ENCODE measurements at regions not wholly inside any gene's neighbourhood (a gene's known extent, or its start where the extent isn't known, plus 50 kb on each side); places are given as distances from the start of the nearest gene placed in this dataset.

- ATAC-seq (ENCODE audit: insufficient read depth, low read depth): no peak
- no peak for DNase-seq
- H3K4me3 ChIP-seq (ENCODE audit: low read depth in 1 of 2, low read length in 2 of 2): no peak overlapping the region
- H3K9ac ChIP-seq (ENCODE audit: low read depth, low read length): no peak overlapping the region
- H2AFZ ChIP-seq (ENCODE audit: low read depth, low read length): no peak overlapping the region
- no peaks in the 10 kb centered on the region for H3K9me3 ChIP-seq (ENCODE audit: insufficient read depth, low read length, severe bottlenecking)
- H3K36me3 ChIP-seq (ENCODE audit: insufficient read depth, low read length): no peaks in the 10 kb centered on the region
- H3K27ac ChIP-seq (ENCODE audit: low read length): no peak overlapping the region
- TF ChIP-seq, protein P1, sequence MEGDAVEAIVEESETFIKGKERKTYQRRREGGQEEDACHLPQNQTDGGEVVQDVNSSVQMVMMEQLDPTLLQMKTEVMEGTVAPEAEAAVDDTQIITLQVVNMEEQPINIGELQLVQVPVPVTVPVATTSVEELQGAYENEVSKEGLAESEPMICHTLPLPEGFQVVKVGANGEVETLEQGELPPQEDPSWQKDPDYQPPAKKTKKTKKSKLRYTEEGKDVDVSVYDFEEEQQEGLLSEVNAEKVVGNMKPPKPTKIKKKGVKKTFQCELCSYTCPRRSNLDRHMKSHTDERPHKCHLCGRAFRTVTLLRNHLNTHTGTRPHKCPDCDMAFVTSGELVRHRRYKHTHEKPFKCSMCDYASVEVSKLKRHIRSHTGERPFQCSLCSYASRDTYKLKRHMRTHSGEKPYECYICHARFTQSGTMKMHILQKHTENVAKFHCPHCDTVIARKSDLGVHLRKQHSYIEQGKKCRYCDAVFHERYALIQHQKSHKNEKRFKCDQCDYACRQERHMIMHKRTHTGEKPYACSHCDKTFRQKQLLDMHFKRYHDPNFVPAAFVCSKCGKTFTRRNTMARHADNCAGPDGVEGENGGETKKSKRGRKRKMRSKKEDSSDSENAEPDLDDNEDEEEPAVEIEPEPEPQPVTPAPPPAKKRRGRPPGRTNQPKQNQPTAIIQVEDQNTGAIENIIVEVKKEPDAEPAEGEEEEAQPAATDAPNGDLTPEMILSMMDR (IDR thresholded peaks at IDR 0.05; ENCODE audit: borderline replicate concordance, extremely low read depth, low read length, poor library complexity, severe bottlenecking): peak; percentile 30
- no peak for TF ChIP-seq EZH2 (IDR thresholded peaks at IDR 0.05; ENCODE audit: borderline replicate concordance, low read depth, low read length, severe bottlenecking)
- peaks cover 21% of the 10 kb centered on the region for H3K27me3 ChIP-seq (ENCODE audit: insufficient read depth, low read length, poor library complexity)
- no peaks in the 10 kb centered on the region for H3K79me2 ChIP-seq (ENCODE audit: insufficient read depth, low read length)
- no peaks in the 10 kb centered on the region for H3K4me1 ChIP-seq (ENCODE audit: insufficient read depth, low read length)
- no peak overlapping the region for H3K4me2 ChIP-seq (ENCODE audit: insufficient read depth, low read length)
- no peaks in the 10 kb centered on the region for H4K20me1 ChIP-seq (ENCODE audit: insufficient read depth, low read length)
Observed at GRCh38 chr11:32188785-32189184, 97.9 kb downstream of the RCN1 start.

GRCh38 chr11:32196137-32196536 lies 105.3 kb downstream of the RCN1 start:
- no peaks in the 10 kb centered on the region for H3K36me3 ChIP-seq (ENCODE audit: insufficient read depth, low read length)
- no peaks in the 10 kb centered on the region for H4K20me1 ChIP-seq (ENCODE audit: insufficient read depth, low read length)
- no peak overlapping the region for H3K4me3 ChIP-seq (ENCODE audit: low read depth in 1 of 2, low read length in 2 of 2)
- H3K9ac ChIP-seq (ENCODE audit: low read depth, low read length): no peak overlapping the region
- H3K79me2 ChIP-seq (ENCODE audit: insufficient read depth, low read length): no peaks in the 10 kb centered on the region
- peaks cover 13% of the 10 kb centered on the region for H3K27me3 ChIP-seq (ENCODE audit: insufficient read depth, low read length, poor library complexity)
- H3K4me2 ChIP-seq (ENCODE audit: insufficient read depth, low read length): no peak overlapping the region
- TF ChIP-seq EZH2 (IDR thresholded peaks at IDR 0.05; ENCODE audit: borderline replicate concordance, low read depth, low read length, severe bottlenecking): no peak
- TF ChIP-seq, protein P1 (IDR thresholded peaks at IDR 0.05; ENCODE audit: borderline replicate concordance, extremely low read depth, low read length, poor library complexity, severe bottlenecking): no peak
- DNase-seq (no peak), ATAC-seq (ENCODE audit: insufficient read depth, low read depth) (no peak)
- H3K4me1 ChIP-seq (ENCODE audit: insufficient read depth, low read length): no peaks in the 10 kb centered on the region
- no peak overlapping the region for H2AFZ ChIP-seq (ENCODE audit: low read depth, low read length)
- H3K9me3 ChIP-seq (ENCODE audit: insufficient read depth, low read length, severe bottlenecking): no peaks in the 10 kb centered on the region
- H3K27ac ChIP-seq (ENCODE audit: low read length): no peak overlapping the region

DNA sequence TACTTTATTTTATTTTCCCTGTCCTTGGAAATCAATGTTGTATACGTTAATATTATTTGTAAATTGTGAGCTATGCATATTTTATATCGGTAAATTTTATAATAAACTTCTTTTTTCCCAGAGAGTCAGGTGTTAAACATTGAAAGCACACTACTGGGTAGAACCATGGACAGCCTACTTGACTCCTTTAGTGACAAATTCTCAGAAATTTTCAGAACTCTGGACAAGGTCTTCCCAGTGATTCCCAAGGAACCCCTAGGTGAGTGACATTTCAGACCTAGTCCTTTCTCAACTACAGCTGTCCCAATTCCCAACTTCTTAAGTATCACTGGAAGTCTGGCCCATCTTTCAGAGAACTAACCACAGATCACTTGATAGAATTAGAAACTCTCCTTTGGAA lies 107.2 kb downstream of the RCN1 start:
- H3K36me3 ChIP-seq (ENCODE audit: insufficient read depth, low read length): no peaks in the 10 kb centered on the region
- H3K27me3 ChIP-seq (ENCODE audit: insufficient read depth, low read length, poor library complexity): no peaks in the 10 kb centered on the region
- no peaks in the 10 kb centered on the region for H3K4me1 ChIP-seq (ENCODE audit: insufficient read depth, low read length)
- H3K27ac ChIP-seq (ENCODE audit: low read length): no peak overlapping the region
- DNase-seq: no peak
- H3K9ac ChIP-seq (ENCODE audit: low read depth, low read length): no peak overlapping the region
- no peak overlapping the region for H3K4me2 ChIP-seq (ENCODE audit: insufficient read depth, low read length)
- no peaks in the 10 kb centered on the region for H3K9me3 ChIP-seq (ENCODE audit: insufficient read depth, low read length, severe bottlenecking)
- no peak overlapping the region for H2AFZ ChIP-seq (ENCODE audit: low read depth, low read length)
- H3K4me3 ChIP-seq (ENCODE audit: low read depth in 1 of 2, low read length in 2 of 2): no peak overlapping the region
- H3K79me2 ChIP-seq (ENCODE audit: insufficient read depth, low read length): no peaks in the 10 kb centered on the region
- no peak for ATAC-seq (ENCODE audit: insufficient read depth, low read depth)
- H4K20me1 ChIP-seq (ENCODE audit: insufficient read depth, low read length): no peaks in the 10 kb centered on the region
- TF ChIP-seq EZH2 (IDR thresholded peaks at IDR 0.05; ENCODE audit: borderline replicate concordance, low read depth, low read length, severe bottlenecking): no peak
- TF ChIP-seq, protein P1 (IDR thresholded peaks at IDR 0.05; ENCODE audit: borderline replicate concordance, extremely low read depth, low read length, poor library complexity, severe bottlenecking): no peak

All from DND-41 (cell line).